Astrocyte (in vitro differentiated cells and primary cell): ENCODE measurements at regions not wholly inside any gene's neighbourhood (a gene's known extent, or its start where the extent isn't known, plus 50 kb on each side); places are given as distances from the start of the nearest gene placed in this dataset.

Source experiments
- CTCF ChIP-seq: IDR thresholded peaks from 2 replicates; pipeline ENCODE4 v1.5.1; 2011; ENCODE audit warnings: low read depth, mild to moderate bottlenecking, inconsistent platforms, low read length, moderate library complexity; ENCODE audit not compliant: insufficient read depth
- EZH2 ChIP-seq: IDR thresholded peaks from 2 replicates; pipeline ENCODE4 v1.6.1; 2012; ENCODE audit warnings: mild to moderate bottlenecking, low read length, inconsistent platforms; ENCODE audit not compliant: insufficient read depth

- no peak for TF ChIP-seq EZH2
- TF ChIP-seq CTCF, result no peak
Measured at GRCh38 chr6:79134699-79135474, 56.8 kb upstream of the PHIP start.
